ENCODE measurements at regions not wholly inside any gene's neighbourhood (a gene's known extent, or its start where the extent isn't known, plus 50 kb on each side); places are given as distances from the start of the nearest gene placed in this dataset.

- TF ChIP-seq HDAC2 (IDR thresholded peaks at IDR 0.05) (no peak), CEBPB (IDR thresholded peaks at IDR 0.05) (no peak), RFX5 (IDR thresholded peaks at IDR 0.05) (no peak), MAX (IDR thresholded peaks at IDR 0.05) (no peak), POLR2A (IDR thresholded peaks at IDR 0.05; ENCODE audit: low read length) (no peak), REST (IDR thresholded peaks at IDR 0.05) (no peak), EHMT2 (IDR thresholded peaks at IDR 0.05; ENCODE audit: low read depth) (no peak)
- TF ChIP-seq, protein P1, sequence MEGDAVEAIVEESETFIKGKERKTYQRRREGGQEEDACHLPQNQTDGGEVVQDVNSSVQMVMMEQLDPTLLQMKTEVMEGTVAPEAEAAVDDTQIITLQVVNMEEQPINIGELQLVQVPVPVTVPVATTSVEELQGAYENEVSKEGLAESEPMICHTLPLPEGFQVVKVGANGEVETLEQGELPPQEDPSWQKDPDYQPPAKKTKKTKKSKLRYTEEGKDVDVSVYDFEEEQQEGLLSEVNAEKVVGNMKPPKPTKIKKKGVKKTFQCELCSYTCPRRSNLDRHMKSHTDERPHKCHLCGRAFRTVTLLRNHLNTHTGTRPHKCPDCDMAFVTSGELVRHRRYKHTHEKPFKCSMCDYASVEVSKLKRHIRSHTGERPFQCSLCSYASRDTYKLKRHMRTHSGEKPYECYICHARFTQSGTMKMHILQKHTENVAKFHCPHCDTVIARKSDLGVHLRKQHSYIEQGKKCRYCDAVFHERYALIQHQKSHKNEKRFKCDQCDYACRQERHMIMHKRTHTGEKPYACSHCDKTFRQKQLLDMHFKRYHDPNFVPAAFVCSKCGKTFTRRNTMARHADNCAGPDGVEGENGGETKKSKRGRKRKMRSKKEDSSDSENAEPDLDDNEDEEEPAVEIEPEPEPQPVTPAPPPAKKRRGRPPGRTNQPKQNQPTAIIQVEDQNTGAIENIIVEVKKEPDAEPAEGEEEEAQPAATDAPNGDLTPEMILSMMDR (IDR thresholded peaks at IDR 0.05) = no peak
Measured at GRCh38 chr7:22631730-22632129, 95.3 kb upstream of the IL6 start.
